Osteoblast (primary cell): ENCODE measurements at regions not wholly inside any gene's neighbourhood (a gene's known extent, or its start where the extent isn't known, plus 50 kb on each side); places are given as distances from the start of the nearest gene placed in this dataset.

Experiments
- DNase-seq: peaks from one replicate; pipeline ENCODE4 v3.0.0; 2011; ENCODE audit warnings: low spot score, mixed read lengths; ENCODE audit not compliant: insufficient read length; ENCODE audit errors: missing footprints
- H2AFZ ChIP-seq: 2 replicates; pipeline ENCODE4 v1.6.0; 2011; ENCODE audit warnings: mild to moderate bottlenecking, low read length
- H3K27ac ChIP-seq: 2 replicates; pipeline ENCODE4 v1.5.1; 2011; ENCODE audit warnings: mild to moderate bottlenecking, low read depth, low read length, moderate library complexity
- H3K27me3 ChIP-seq: 2 replicates; pipeline ENCODE4 v1.6.0; 2012; ENCODE audit warnings: mild to moderate bottlenecking, control low read depth, inconsistent platforms, low read length, moderate library complexity; ENCODE audit not compliant: insufficient read depth
- H3K36me3 ChIP-seq: 2 replicates; pipeline ENCODE4 v1.5.1; 2011; ENCODE audit warnings: mild to moderate bottlenecking, low read length, control low read depth, moderate library complexity; ENCODE audit not compliant: insufficient read depth
- H3K4me1 ChIP-seq: 2 replicates; pipeline ENCODE4 v1.5.1; 2011; ENCODE audit warnings: mild to moderate bottlenecking, low read length, control low read depth, moderate library complexity; ENCODE audit not compliant: insufficient read depth
- H3K4me2 ChIP-seq: 2 replicates; pipeline ENCODE4 v1.6.0; 2011; ENCODE audit warnings: mild to moderate bottlenecking, low read length; ENCODE audit not compliant: insufficient read depth
- H3K4me3 ChIP-seq: fragments of 200-600 bp; sonication (generic); 3 replicates; pipeline ENCODE4 v1.5.1; 2012; ENCODE audit warnings: mild to moderate bottlenecking, low read length, inconsistent platforms; ENCODE audit not compliant: insufficient read depth
- H3K79me2 ChIP-seq: 2 replicates; pipeline ENCODE4 v1.6.0; 2012; ENCODE audit warnings: mild to moderate bottlenecking, low read length, control low read depth, inconsistent platforms; ENCODE audit not compliant: insufficient read depth
- H3K9me3 ChIP-seq: 2 replicates; pipeline ENCODE4 v1.5.1; 2011; ENCODE audit warnings: low read depth, low read length, control low read depth
- H4K20me1 ChIP-seq: 2 replicates; pipeline ENCODE4 v1.6.0; 2012; ENCODE audit warnings: mild to moderate bottlenecking, low read length, control low read depth; ENCODE audit not compliant: insufficient read depth
- CTCF ChIP-seq: IDR thresholded peaks from 2 replicates; pipeline ENCODE4 v1.5.1; 2011; ENCODE audit warnings: mild to moderate bottlenecking, low read depth, low read length, moderate library complexity; ENCODE audit errors: extremely low read depth

DNA sequence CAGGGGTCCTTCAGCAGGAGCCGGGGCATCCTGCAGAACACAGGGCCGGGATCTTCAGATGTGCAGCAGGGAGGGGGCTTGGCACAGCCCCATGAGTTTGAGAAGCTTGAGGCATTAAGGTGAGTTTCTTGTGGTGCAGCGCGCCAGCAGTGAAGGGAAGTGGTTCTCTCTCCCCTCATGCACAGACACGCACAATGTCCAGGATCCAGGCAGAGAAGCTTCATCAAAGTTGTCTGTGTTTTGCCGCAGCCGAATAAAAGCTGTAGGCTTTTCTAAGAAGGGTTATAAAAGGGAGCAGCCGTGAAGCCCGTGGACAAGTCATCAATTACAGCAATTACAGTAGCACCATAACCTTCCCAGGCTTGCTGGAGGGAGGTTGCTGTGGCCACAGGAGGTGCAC lies 491.0 kb upstream of the CDH4 start:
- no peaks in the 10 kb centered on the region for H4K20me1 ChIP-seq
- H3K79me2 ChIP-seq: no peaks in the 10 kb centered on the region
- H3K9me3 ChIP-seq: no peaks in the 10 kb centered on the region
- H3K4me3 ChIP-seq: no peak overlapping the region
- H3K27ac ChIP-seq: no peak overlapping the region
- no peak overlapping the region for H3K4me2 ChIP-seq
- H3K36me3 ChIP-seq: no peaks in the 10 kb centered on the region
- H3K4me1 ChIP-seq: no peaks in the 10 kb centered on the region
- DNase-seq: no peak
- no peaks in the 10 kb centered on the region for H3K27me3 ChIP-seq
- no peak overlapping the region for H2AFZ ChIP-seq
- no peak for TF ChIP-seq CTCF

- H3K4me3 ChIP-seq: no peak overlapping the region
- no peaks in the 10 kb centered on the region for H3K9me3 ChIP-seq
- no peak for TF ChIP-seq CTCF
- no peak overlapping the region for H3K4me2 ChIP-seq
- H3K27ac ChIP-seq: no peak overlapping the region
- no peaks in the 10 kb centered on the region for H3K36me3 ChIP-seq
- no peaks in the 10 kb centered on the region for H3K27me3 ChIP-seq
- no peaks in the 10 kb centered on the region for H3K4me1 ChIP-seq
- no peaks in the 10 kb centered on the region for H3K79me2 ChIP-seq
- no peak for DNase-seq
- no peak overlapping the region for H2AFZ ChIP-seq
- H4K20me1 ChIP-seq: no peaks in the 10 kb centered on the region
Observed at GRCh38 chr20:60762386-60762785, 489.7 kb upstream of the CDH4 start.

GRCh38 chr20:60764328-60764727 lies 487.7 kb upstream of the CDH4 start:
- Histone ChIP-seq H3K79me2 (no peaks in the 10 kb centered on the region), H3K9me3 (no peaks in the 10 kb centered on the region), H3K4me2 (no peak overlapping the region), H3K27me3 (no peaks in the 10 kb centered on the region), H3K4me3 (no peak overlapping the region), H2AFZ (no peak overlapping the region), H3K36me3 (no peaks in the 10 kb centered on the region), H3K27ac (no peak overlapping the region), H4K20me1 (no peaks in the 10 kb centered on the region), H3K4me1 (no peaks in the 10 kb centered on the region)
- no peak for TF ChIP-seq CTCF
- DNase-seq: no peak

DNA sequence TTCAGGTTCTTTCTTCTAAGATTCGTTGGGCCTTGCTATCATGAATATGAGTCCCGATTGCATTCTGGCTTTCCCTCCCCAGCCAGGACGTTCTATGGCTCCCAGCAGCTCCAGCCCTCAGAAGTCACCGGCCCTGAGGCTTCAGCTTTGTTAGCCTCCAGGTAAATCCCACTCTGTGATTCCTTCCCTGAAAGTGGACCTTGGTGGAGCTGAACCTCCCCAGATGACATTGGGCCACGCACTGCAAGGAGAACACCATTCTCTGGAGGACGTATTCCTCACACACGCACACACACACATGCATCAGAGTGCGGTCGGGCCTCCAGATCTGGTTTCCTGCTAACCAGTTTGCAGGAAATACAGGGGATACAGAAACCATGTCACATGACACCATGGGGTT lies 487.3 kb upstream of the CDH4 start:
- TF ChIP-seq CTCF: no peak
- no peaks in the 10 kb centered on the region for H3K36me3 ChIP-seq
- no peak for DNase-seq
- H3K4me2 ChIP-seq: no peak overlapping the region
- H3K27me3 ChIP-seq: no peaks in the 10 kb centered on the region
- no peak overlapping the region for H2AFZ ChIP-seq
- H3K9me3 ChIP-seq: no peaks in the 10 kb centered on the region
- no peaks in the 10 kb centered on the region for H3K4me1 ChIP-seq
- no peaks in the 10 kb centered on the region for H4K20me1 ChIP-seq
- no peak overlapping the region for H3K4me3 ChIP-seq
- no peak overlapping the region for H3K27ac ChIP-seq
- H3K79me2 ChIP-seq: no peaks in the 10 kb centered on the region
